NCI-H345 (cell line): ENCODE measurements at regions not wholly inside any gene's neighbourhood (a gene's known extent, or its start where the extent isn't known, plus 50 kb on each side); places are given as distances from the start of the nearest gene placed in this dataset.

Experiments used
- DNase-seq: peaks from one replicate; lab custom pipeline; 2025; lab: John Stamatoyannopoulos, UW

DNA sequence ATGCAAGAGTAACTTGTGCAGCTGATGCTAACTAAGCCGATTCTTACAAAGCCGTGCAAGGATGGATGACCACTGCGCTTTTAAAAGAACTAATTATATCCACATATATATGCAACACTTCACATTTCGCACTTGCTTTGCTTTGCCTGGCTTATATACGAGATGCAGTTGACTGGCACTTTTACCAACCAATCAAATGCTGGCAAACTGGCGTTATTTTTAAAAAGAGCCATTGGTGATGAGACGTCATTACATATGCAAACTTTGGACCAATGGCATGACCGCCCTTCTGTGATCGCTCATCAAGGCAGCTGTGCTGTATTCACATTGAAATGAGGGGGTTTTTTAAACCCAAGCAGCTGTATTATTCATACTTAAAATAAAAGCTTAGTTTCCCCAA, 1147.7 kb upstream of the WWC1 start:
- DNase-seq, result no peak

DNA sequence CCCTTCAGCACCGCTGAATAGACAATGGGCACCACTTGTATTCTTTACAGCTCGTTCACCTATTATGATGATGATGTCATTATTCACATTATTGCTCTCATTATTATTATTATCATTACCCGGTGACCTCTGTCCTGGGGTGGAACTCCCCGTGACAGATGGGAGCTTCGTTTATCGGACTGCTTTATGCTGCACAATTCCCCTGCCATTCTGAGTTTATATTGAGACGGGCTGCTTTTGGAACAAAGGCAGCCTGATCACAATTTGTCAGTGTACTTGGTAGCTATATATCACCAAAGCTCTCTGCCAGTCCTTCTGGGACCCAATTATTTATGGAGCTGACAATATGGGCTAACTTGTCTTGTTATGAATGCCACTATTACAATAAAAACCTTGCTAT, 1145.6 kb upstream of the WWC1 start:
- DNase-seq, result no peak

DNA sequence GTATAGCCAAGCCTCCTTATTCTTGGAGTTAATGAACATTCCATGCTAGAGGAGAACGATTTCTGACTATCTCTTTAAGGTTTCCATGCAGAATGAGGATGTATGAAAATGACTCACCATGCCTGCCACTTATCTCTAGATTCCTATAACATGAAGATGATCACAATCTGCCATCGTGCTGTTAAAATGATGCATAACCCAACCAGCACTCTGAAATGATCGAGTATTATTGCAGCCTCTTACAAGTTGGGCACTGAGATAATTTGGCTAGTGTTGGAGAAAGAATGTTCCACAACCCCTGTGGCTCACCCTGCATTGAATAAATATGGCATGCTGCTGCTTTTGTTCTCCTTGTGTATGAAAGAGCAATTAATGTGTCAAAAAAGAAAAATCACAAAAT, 1143.6 kb upstream of the WWC1 start:
- DNase-seq, result no peak

DNA sequence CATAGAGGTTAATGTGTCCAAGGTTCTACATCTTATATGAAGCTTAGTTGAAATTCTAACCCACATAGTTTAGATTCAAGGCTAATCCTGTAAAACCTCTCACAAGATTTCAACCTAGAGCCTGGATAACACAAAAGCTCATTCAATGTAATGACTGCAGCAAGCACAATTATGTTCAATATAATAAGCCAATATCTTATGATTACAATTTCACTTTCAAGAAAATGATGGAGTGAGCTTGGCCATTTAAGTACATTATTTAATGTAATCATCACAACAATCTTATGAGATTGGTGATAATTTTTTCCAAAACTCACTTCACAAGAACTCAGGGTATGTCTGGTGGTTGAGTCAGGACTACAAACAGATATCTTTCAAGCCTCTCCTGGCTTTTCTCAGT, 1140.8 kb upstream of the WWC1 start:
- DNase-seq, result no peak

DNA sequence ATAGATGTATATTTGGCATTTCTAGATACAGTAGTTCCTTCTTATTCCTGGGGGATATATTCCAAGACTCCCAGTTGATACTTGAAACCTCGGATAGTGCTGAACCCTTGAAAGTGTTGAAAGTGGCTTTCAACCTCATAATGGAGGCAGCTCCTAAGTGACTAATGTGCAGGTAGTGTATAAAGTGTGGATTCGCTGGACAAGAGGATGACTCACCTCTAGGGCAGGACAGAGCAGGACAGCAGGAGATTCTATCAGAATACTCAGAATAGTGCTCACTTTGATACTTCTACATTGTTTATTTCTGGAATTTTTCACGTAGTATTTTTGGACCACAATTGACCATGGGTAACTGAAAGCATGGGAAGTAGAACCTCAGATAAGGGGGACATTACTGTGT, 1138.9 kb upstream of the WWC1 start:
- no peak for DNase-seq

DNA sequence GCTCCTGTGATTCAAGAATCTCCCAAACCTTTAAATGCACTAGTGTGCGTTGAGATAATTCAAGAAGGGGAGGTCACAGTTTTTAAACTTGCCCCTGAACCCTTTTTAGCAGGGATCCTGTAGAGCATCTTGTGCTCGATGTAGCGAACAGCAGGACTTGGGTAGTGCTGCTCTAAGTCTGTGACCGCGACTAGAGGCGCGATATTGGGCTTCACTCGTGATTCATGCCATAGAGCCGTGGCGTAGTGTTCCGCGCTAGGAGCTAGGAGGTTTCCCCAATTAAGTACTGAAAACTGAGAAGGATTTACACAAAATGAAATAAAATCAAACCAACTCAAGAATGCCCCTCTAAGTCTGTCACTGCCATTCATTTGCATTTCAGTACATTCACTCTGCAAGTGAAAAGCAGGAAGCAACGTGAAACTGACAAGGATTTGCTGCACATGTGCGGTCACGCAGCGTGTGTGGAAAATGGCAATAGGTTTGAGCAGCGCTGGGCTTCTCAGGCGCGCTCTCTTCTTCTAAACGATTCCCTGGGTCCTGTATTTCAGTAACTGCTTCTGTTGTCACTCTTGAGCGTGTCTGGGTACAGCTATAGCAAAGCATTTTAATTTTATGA, 1135.9 kb upstream of the WWC1 start:
- no peak for DNase-seq

DNA sequence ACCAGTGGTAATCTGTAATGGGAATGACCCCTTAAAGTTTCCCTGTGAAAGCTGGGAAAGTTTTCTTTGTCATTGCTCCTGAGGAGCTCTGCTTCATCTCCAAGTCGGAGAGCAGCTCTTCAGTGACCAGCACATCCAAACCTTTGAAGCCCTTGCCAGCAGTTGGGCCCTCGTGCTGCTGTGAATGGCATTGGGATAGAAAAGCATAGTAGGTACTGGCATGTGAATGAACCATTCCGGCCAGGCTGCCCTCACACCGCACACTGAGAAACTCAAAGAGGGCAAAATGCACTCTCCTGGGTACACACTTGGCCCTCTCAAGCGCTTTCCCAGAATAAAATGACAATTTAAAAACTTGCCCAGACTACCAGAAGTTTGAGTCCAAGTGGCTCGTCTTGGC, 1135.0 kb upstream of the WWC1 start:
- DNase-seq, result no peak

DNA sequence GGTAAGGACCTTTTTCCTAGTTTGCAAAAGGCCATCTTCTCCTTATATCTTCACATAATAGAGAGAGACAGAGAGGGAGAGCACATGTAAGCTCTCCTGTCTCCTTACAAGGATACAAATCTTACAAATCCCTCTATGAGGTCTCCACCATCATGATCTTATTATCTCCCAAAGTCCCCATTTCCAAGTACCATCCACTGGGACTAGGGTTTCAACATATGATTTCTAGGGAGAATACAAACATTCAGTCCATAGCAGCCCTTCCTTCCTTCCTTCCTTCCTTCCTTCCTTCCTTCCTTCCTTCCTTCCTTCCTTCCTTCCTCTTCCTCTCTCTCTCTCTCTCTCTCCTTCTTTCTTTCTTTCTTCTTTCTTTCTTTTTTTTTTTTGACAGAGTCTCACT, 1132.9 kb upstream of the WWC1 start:
- no peak for DNase-seq

DNA sequence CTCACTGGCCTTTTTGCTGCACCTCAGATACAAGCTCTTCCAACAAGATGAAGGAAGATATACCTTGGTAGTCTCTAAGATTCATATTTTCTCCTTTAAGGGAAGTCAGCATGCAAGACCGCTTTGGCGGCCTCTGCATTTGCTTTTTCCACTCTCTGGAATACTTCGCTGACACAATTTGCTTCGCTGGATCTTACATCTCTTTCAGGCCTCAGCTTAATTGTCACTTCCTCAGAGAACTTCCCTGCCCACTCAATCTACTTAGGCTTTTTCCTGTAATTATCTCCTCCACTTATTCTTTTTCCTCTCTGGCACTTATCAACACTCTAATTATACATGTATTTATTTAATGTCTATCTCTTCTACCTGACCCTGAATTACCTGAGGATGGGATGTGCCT, 1131.1 kb upstream of the WWC1 start:
- DNase-seq, result no peak

DNA sequence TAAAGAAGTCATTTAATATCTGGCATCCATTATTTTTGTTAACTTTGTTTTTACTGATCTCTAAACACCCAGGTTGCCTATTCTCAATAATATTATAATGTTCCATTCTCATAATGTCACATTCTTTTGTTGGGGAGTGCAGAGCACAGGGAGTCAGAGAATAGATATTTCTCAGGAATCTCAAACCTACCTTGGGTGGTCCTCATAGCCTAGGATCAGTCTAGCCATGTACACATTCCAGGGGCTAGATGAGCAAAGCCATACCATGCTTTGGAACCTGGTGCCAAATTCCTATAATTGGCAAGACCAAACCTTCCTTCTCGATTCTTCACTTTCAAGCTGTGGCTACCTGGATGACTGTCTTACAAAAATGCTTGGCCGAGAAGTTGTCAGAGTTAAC, 1124.7 kb upstream of the WWC1 start:
- no peak for DNase-seq

DNA sequence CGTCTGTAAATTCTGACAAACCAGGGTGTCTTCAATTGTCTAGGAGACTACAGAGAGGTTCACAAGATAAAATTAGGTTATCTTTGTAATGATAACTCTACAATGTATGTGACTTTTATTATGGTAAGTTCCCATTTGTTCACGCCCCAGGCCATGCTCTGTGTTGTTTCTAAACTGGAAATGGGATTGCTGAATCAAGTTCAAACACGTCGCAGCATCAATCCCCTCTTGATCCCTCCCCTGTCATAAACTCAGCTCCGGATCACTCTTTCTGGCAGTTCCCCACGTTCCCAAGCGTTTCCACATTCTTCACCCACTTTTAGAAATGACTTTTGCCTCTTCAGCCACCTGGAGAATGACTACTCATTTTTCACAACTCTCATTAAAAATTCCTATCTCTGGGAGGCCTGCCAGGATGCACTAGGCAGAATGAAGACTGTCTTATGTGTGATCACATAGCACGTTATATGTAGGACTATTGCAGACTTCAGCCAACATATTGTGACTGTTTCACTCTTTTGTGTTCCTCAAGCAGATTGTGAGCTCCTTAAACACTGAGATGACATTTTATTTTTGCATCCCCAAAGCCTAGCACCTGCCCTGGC, 1124.2 kb upstream of the WWC1 start:
- DNase-seq, result no peak

DNA sequence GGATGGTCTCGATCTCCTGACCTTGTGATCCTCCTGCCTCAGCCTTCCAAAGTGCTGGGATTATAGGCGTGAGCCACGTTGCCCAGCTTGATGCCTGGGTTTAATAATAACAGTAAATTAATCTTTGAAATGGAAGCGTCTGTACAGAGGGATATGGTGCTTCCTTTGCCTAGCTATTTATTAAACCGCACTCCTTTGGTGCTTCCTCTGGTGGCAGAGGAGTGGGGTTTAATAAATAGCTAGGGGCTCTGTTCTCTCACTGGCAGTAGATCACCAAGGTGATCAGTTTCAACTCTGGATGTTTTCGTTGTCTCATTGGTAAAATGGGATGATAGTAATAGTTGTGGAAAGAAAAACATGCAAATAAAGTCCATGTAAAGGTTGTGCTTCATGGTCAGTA, 1122.5 kb upstream of the WWC1 start:
- DNase-seq, result no peak

DNA sequence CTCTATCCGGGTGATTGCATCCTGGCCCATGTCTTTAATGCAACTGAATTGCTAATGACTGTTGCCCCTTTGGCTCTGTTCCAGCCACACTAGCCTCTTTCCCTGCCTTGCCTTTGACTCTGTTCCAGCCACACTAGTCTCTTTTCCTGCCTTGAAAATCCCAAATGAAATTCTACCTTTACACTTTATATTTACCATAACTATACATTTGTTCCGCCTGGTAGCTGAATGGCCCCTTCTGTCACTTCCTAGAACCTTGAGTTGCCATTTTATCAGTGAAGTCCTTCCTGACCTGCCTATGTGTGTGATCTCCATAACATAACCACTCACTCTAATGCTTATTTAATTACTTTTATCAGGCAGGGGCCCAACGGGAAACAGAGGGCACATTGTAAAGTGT, 1120.4 kb upstream of the WWC1 start:
- DNase-seq, result no peak

DNA sequence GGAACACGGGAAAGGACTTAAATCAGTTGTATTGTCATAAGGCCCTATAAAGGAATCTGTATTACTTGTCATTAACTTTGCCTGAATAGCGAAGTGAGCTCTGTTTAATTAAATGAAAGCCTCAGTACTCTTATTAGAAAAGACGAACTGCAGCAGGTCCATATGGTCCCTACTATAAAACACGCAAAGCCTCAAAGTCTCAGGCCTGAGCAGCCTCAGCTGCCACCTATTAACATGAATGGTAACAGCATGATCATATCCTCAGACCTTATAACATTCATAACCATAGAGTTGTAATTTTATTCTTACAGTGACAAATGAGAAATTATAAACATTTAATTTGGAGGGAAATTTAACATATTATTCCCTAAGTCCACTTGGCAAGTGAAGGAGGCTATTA, 1113.7 kb upstream of the WWC1 start:
- DNase-seq, result no peak

DNA sequence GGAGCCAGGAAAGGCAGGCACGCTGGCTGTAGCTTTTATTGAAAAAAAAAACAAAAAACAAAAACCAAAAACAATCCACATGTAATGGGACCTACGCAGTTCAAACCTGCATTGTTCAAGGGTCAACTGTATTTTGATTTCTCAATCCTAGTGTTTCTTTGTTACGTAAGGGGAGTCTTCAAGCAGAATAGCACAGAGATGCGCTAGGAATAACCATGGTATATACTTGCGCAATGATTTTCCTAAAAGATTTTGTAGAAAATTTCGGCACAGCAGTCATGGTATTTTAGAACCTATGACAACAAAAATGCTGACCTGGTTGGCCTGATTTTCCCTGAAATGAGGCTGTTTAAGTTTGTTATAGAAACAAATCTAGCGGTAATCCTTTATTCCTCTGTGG, 1110.5 kb upstream of the WWC1 start:
- DNase-seq, result no peak

DNA sequence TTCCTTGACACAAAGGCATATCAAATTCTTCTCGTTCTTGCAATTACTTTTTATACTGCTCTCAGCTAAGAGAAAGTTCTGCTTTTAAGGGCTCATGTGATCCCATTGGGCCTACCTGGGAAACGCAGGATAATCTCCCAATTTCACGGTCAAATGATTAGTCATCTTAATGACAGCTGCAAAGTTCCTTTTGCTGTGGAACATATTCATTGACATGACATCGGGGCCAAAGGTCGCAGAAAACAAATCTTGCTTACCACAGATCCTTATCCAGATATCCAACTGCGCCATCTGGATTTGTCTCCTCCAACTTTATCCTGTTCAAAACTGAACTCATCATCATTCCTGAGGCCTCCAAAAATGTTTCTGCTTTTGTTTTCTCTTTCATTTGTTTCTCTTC, 1085.6 kb upstream of the WWC1 start:
- DNase-seq, result no peak

DNA sequence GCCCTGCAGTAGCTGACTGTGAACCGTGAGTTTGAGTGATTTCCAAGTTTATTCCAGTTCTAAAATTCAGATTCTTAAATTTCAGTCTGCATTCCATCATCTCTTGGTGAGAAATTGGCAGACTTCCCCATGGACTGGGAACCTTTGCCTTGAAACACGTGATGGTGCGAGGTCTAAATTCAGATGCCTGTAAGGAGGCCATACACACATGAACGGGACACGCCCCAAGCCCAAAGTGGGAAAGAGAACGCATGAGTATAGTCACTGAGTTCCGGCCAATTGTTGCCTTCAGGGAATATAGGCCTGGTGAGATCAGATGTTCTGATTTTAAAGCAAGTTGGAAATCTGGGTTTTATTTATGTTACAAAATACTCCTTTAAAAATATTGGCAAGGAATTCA, 1084.4 kb upstream of the WWC1 start:
- DNase-seq, result no peak

DNA sequence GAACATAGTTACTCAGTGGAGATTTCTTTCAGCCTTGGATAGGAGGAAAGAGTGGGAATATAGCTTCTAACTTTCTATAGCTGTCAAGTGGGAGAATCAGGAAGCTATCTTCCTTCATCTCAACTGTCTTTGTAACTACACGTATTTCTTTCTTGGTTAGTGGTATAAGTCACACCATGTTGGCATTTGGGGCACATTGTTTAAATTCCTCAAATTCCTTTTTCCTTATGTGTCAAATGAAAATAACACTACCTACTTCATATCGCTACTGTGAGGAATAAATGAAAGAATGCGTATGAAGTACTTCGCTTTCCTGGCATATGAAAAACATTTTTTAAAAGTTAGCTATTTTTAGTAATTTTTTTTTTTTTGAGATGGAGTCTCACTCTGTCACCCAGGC, 1082.5 kb upstream of the WWC1 start:
- DNase-seq, result no peak

DNA sequence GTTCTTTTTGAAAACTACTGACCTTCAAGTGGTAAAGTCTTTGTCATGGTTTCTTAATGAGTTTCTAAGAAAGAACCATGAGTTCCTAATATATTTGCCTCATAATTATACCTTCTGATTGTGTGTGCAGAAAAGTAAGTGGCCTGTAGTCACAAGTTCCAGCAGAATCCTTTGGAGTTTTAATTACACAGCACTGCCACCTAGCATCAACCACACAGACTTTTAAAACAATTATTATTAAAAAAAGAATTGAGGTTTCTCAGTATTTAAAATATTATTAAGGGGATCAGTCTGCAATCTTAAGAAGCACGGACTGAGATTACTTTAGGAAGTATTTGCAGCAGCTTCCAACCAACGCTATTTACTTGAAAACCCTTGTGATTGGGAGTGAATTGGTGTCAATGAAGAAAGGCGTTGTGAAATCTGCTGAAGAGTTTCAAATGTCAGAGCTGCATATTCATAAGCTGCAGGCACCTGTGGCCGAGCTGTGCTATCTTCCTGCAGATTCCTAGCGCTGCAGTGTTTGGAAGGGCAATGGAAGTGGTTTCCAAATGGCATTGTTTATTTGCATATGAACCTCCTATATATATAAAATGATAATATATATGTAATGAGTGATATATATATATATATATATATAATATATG, 1074.2 kb upstream of the WWC1 start:
- DNase-seq, result no peak

DNA sequence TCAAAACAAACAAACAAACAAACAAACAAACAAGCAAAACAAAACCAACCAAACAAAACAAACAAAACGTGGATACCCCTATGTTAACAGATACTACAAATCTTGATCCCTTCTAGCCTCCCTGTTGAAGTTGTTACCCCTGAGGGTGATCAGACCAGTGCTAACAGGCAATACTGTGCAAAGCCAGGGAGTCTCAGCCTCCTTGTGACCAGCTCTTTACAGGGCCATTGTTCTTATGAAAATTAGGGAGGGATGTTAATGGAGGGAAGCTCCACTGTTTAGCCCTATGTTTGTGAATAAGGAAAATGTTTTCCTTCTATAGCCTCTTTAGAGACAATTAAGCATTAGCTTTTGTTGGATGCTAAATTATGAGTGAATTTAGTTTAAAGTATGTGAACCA, 1072.1 kb upstream of the WWC1 start:
- DNase-seq, result no peak

DNA sequence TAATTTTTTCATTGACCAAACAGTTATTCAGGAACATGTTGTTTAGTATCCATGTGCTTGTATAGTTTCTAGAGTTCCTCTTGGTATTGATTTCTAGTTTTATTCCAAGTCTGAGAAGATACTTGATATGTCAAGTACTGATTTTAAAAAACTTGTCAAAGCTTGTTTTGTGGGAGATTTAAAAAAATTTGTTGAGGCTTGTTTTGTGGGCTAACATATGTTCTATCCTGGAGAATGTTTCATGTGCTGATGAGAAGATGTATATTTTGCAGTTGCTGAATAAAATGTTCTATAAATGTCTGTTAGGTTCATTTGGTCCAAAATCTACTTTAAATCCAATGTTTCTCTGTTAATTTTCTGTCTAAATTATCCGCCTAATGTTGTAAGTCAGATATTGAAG, 1065.1 kb upstream of the WWC1 start:
- DNase-seq, result no peak

DNA sequence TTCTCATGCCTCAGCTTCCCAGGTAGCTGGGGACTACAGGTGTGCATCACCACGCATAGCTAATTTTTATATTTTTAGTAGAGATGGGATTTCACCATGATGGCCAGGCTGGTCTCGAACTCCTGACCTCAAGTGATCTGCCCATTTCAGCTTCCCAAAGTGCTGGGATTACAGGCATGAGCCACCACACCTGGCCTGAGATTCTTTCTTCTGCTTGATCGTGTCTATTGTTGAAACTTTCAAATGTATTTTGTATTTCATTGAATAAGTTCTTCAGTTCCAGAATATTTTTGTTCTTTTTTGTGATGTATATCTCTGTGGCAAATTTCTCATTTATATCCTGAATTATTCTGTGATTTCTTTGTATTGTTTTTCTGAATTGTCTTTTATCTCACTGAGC, 1063.3 kb upstream of the WWC1 start:
- no peak for DNase-seq

DNA sequence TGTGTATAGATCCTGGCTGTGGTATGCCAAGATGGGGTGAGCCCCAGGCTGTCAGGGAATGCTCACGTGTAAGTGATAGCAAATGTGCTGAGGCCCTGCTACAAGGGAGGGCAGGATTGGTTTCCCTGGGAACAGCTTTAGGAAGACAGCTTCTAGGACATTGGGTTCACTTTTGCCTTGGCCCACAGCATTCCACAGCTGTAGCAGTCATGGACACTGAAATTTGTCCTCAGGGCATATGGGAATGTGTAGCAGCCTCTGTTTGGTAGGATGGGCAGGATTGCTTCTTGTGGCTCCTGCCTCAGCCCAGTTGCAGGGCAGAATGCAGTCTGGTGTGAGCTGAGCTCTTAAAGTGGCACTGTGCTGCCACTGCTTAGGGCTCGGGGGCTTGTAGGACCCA, 1061.7 kb upstream of the WWC1 start:
- DNase-seq, result no peak

DNA sequence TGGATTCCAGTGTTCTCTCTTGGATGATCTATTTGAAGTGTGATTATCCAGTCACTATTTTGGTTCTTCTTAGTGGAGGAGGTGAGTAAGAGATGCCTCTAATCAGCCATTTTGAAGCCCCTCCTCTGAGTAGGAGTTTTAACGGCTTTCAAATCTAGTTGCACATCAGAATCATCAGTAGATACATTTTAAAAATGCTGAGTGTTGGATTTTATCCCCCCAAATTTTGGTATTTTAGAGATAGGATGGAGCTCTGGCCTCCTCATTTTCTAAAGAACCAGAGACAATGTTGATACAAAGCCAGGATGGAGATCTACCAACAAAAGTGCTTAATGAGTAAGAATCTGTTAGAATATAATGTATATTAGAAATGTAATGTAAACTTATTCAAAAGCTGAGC, 1061.0 kb upstream of the WWC1 start:
- no peak for DNase-seq
